Fibroblast of skin of left biceps (primary cell): ENCODE measurements at regions not wholly inside any gene's neighbourhood (a gene's known extent, or its start where the extent isn't known, plus 50 kb on each side); places are given as distances from the start of the nearest gene placed in this dataset.
A peak's percentile ranks its signal among the peaks of the same experiment; 100 is the strongest.

Experiments used
- DNase-seq, 2 experiments: peaks; one replicate each; pipeline ENCODE4 v3.0.0-alpha.2; 2013; ENCODE audit warnings: low read depth in 2 of 2

DNA sequence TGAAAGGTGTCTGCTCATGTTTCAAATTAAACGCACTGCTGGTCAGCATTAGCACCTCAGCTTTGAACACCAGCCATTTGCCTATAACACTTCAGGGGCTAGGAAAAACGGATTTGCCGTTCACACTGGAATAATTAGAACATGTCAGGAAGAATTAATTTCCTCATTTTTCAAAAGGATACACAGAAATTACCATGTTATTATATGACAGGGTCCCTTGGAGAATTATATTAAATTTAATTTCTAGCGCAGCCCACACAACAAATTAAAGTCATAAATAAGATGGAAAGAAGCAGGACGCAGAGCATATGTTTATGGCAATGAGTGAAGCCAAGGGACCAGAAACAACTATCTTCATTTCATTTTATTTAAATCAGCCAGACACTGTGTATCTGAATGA is 83.8 kb upstream of the SOX6 start:
- DNase-seq, result no peak

DNA sequence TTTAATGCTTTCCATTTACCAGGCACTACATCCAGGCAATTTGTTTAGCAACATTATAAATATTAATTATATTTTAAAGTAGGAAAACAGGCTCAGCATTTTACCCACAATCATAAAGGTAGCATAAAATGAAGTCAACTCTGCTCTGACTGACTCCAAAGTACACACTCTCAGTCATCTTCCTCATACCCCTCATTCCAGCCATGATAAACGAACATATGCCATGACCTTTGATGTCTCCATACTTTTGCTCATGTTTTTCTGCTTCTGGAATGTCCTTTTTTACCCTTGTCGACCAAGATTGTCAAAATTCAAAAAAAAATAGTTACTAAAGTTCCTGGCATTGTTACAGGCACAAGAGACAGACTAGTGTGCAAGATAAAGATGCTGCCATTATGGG is 77.7 kb upstream of the SOX6 start:
- DNase-seq, result no peak

DNA sequence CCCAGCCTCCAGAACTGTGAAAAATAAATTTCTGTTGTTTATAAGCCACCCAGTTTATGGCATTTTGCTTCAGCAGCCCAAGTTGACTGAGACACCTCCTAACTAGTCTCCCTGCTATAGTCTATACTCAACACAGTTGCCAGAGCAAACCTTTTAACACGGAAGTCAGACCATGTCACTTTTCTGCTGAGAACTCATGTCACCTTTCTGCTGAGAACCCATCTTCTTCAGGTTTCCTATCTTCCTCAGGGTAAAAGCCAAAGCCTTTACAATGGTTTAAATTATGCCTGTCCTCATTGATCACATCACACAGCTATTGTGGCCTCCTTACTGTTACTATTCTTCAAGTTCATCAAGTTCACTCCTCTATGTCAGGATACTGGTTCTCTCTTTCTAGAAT is 74.3 kb upstream of the SOX6 start:
- DNase-seq, result no peak

DNA sequence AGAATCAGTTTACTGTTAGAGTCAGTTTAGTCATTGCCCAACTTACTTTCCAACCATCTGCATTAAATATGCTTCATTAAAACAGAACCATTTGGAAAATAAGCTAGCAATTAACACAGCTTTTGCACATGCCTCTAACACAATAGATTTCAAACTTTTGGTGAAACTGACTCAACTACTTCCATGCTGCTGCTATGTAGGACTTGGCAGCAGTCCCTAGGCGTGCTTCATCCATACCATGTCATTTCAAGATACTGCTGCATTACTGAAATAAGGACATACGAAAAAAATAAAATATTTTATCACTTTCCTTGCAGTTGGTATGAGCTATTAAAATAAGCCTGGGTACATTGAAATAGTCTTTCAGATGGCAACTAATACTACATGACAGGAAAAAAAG is 65.5 kb upstream of the SOX6 start:
- DNase-seq, result peak; percentile 34 to 36

DNA sequence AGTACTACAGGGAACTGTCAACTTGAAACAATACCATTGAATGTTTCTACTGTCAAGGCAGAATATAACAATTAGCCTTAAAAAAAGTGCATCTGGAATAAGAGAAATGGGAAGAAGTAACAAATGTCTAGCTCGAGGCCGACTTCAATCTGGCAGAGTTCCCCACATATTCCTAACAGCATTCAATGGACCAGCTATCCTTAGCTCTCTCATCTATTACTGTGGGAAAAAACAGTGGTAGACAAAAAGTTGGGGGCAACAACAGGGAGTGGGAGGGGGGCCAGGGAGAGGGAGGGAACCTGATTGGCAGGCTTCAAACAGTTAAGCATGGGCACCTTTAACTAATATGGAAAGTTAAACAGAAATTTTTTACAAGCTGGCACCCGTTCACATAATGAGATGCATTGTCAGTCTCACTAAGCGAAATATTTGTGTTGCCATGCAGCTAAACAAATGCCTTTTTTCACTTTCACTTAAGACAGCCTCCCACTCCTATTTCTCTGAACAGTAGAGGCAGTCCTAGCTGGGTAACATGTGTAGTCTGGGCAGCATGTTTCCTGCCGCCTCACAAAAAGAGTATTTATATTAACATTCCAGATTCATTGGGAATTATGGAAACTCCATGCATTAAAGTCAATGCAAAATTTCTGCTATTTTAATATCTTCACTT is 62.2 kb upstream of the SOX6 start:
- no peak for DNase-seq

DNA sequence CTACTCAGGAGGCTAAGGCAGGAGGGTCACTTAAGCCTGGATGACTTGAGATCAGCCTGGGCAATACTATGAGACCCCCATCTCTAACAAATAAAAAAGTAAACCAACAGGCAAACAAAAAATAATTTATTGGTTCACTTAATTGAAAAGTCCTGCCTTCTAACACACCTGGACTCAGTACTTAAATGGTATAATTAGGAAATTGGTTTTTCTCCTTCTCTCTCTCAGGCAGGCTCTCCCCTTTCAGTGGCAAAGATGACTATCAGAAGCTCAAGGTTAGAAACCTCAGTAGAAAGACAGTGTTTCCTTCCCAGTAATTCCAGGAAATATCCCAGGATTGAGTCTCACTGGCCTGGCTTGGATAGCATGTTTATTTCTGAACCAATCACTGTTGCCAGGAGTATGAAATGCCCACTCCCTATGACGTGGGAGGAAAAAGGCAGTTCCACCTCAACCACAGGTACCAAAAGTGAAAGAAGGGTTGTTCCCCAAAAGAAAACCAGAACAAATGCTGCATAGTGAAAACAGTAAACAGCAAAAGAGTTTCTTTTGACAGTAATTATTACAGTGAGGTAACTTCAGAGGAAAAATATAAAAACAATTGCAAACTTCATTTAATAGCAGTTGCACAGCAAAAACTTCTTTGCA is 56.3 kb upstream of the SOX6 start:
- no peak for DNase-seq

DNA sequence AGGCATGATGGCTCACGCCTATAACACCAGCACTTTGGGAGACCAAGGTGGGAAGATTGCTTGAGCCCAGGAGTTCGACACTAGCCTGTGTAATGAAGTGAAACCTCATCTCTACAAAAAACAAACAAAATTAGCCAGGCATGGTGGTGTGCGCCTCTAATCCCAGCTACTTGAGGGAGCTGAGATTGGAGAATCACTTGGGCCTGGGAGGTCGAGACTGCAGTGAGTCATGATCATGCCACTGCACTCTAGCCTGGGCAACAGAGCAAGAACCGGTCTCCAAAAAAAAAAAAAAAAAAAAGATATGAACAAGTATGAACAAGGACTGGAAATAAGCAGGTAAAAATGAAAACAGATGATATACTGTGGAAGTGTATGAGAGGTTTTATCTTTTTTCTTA is 54.1 kb upstream of the SOX6 start:
- no peak for DNase-seq

DNA sequence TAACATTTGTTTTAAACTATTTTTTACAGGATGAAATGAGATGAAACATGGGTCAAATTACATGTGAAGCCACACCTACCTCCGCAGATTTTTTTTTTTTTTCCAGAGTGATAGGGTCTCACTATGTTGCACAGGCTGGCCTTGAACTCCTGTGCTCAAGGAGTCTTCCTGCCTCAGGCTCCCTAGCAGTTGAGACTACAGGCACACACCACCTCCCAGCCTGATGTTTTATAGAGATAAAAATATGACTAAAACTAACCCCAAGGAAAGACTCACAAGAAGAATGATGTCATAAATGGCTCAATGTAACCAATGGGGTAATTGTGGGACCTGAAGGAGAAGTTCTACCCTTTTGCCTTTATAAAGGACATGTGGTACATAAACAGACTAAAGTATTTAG is 52.3 kb upstream of the SOX6 start:
- DNase-seq, result no peak

DNA sequence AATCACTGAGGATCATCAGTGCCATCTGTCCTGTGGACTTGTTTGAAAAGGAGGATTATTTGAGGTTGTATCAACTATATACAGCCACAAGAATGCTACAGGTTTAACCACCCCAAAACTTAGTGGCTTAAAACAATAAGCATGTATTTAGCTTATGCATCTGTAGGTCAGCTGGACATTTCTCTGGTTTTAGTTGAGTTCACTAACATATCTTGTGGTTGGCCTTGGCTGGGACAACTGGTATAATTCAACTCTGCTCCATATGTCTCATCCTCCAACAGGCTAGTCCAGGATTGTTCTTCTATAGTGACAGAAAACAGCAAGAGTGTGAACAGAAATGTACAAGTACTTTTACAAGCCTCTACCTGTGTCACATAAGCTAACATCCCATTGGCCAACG is 49.9 kb upstream of the SOX6 start:
- no peak for DNase-seq
